ENCODE measurements at regions not wholly inside any gene's neighbourhood (a gene's known extent, or its start where the extent isn't known, plus 50 kb on each side); places are given as distances from the start of the nearest gene placed in this dataset.

GRCh38 chr6:91573826-91574416 is 987.0 kb upstream of the MAP3K7 start:
- TF ChIP-seq CTCF (conservative IDR thresholded peaks at IDR 0.05; ENCODE audit: low read depth, low read length) (no peak), EZH2 (IDR thresholded peaks at IDR 0.05; ENCODE audit: borderline replicate concordance, low read depth, low read length, poor library complexity, severe bottlenecking) (no peak)

All from A673 (cell line).